HUES6 (cell line): ENCODE measurements at regions not wholly inside any gene's neighbourhood (a gene's known extent, or its start where the extent isn't known, plus 50 kb on each side); places are given as distances from the start of the nearest gene placed in this dataset.
"Not testable (repeated sequence)": the region's sequence is repeated elsewhere in the genome, so short reads cannot be mapped to it uniquely, and the experiment has no call there.

Experiments used
- H3K27ac ChIP-seq: 2 replicates; pipeline ENCODE4 v1.7.0; 2013; ENCODE audit warnings: low read depth, mild to moderate bottlenecking, low read length, inconsistent platforms
- H3K27me3 ChIP-seq: 2 replicates; pipeline ENCODE4 v1.6.1; 2013; ENCODE audit warnings: low read length; ENCODE audit not compliant: control insufficient read depth, insufficient read depth
- H3K36me3 ChIP-seq: 2 replicates; pipeline ENCODE4 v1.6.1; 2013; ENCODE audit warnings: low read length; ENCODE audit not compliant: control insufficient read depth, insufficient read depth
- H3K4me1 ChIP-seq: 2 replicates; pipeline ENCODE4 v1.6.1; 2013; ENCODE audit warnings: low read length; ENCODE audit not compliant: control insufficient read depth, insufficient read depth
- H3K4me3 ChIP-seq: 2 replicates; pipeline ENCODE4 v1.5.1; 2013; ENCODE audit warnings: low read depth, low read length
- H3K9ac ChIP-seq: one replicate; pipeline ENCODE4 v1.6.1; 2013; ENCODE audit warnings: mild to moderate bottlenecking, low read length
- H3K9me3 ChIP-seq: 2 replicates; pipeline ENCODE4 v1.6.1; 2013; ENCODE audit warnings: low read depth, low read length; ENCODE audit not compliant: control insufficient read depth, insufficient read depth

GRCh38 chr3:72082776-72083462 lies 298.0 kb upstream of the PROK2 start:
- no peak overlapping the region for H3K4me3 ChIP-seq
- no peak overlapping the region for H3K9ac ChIP-seq
- peaks cover 4% of the 10 kb centered on the region; the same call in 1 of the 2 replicates for H3K9me3 ChIP-seq
- no peaks in the 10 kb centered on the region for H3K27me3 ChIP-seq
- H3K36me3 ChIP-seq: no peaks in the 10 kb centered on the region
- H3K4me1 ChIP-seq: no peaks in the 10 kb centered on the region; the same call in 1 of the 2 replicates
- H3K27ac ChIP-seq: no peak overlapping the region

- no peaks in the 10 kb centered on the region; the same call in 1 of the 2 replicates for H3K36me3 ChIP-seq
- H3K27me3 ChIP-seq: no peaks in the 10 kb centered on the region
- no peak overlapping the region for H3K9ac ChIP-seq
- no peak overlapping the region for H3K4me3 ChIP-seq
- H3K4me1 ChIP-seq: no peaks in the 10 kb centered on the region; the same call in 1 of the 2 replicates
- H3K27ac ChIP-seq: no peak overlapping the region
- H3K9me3 ChIP-seq: peaks cover 9% of the 10 kb centered on the region; the same call in 1 of the 2 replicates
Observed at GRCh38 chr3:72082186-72082715, 297.3 kb upstream of the PROK2 start.

- Histone ChIP-seq H3K4me1 (no peaks in the 10 kb centered on the region; the same call in 1 of the 2 replicates), H3K36me3 (no peaks in the 10 kb centered on the region; the same call in 1 of the 2 replicates), H3K4me3 (no peak overlapping the region), H3K27me3 (no peaks in the 10 kb centered on the region), H3K9ac (no peak overlapping the region), H3K27ac (no peak overlapping the region), H3K9me3 (peaks cover 14% of the 10 kb centered on the region; the same call in 1 of the 2 replicates)
Observed at GRCh38 chr3:72081471-72082185, 296.7 kb upstream of the PROK2 start.

- H3K36me3 ChIP-seq: no peaks in the 10 kb centered on the region; the same call in 1 of the 2 replicates
- H3K4me3 ChIP-seq: no peak overlapping the region
- no peak overlapping the region for H3K27ac ChIP-seq
- H3K4me1 ChIP-seq: no peaks in the 10 kb centered on the region; the same call in 1 of the 2 replicates
- peaks cover 20% of the 10 kb centered on the region for H3K9me3 ChIP-seq
- no peaks in the 10 kb centered on the region for H3K27me3 ChIP-seq
- H3K9ac ChIP-seq: no peak overlapping the region
Observed at GRCh38 chr3:72080800-72081199, 295.9 kb upstream of the PROK2 start.

- no peak overlapping the region for H3K27ac ChIP-seq
- no peaks in the 10 kb centered on the region for H3K27me3 ChIP-seq
- no peaks in the 10 kb centered on the region; the same call in 1 of the 2 replicates for H3K4me1 ChIP-seq
- H3K9me3 ChIP-seq: peaks cover 27% of the 10 kb centered on the region
- H3K36me3 ChIP-seq: no peaks in the 10 kb centered on the region; the same call in 1 of the 2 replicates
- H3K4me3 ChIP-seq: no peak overlapping the region
- no peak overlapping the region for H3K9ac ChIP-seq
Observed at GRCh38 chr3:72080095-72080494, 295.1 kb upstream of the PROK2 start.

GRCh38 chr3:72079369-72079872 lies 294.5 kb upstream of the PROK2 start:
- peaks cover 32% of the 10 kb centered on the region for H3K9me3 ChIP-seq
- H3K27me3 ChIP-seq: no peaks in the 10 kb centered on the region
- H3K4me3 ChIP-seq: no peak overlapping the region
- H3K27ac ChIP-seq: no peak overlapping the region
- H3K36me3 ChIP-seq: no peaks in the 10 kb centered on the region; the same call in 1 of the 2 replicates
- H3K4me1 ChIP-seq: no peaks in the 10 kb centered on the region; the same call in 1 of the 2 replicates
- H3K9ac ChIP-seq: no peak overlapping the region

- no peaks in the 10 kb centered on the region; the same call in 1 of the 2 replicates for H3K4me1 ChIP-seq
- peaks cover 35% of the 10 kb centered on the region for H3K9me3 ChIP-seq
- no peaks in the 10 kb centered on the region; the same call in 1 of the 2 replicates for H3K36me3 ChIP-seq
- H3K27ac ChIP-seq: no peak overlapping the region
- H3K27me3 ChIP-seq: no peaks in the 10 kb centered on the region
- H3K4me3 ChIP-seq: no peak overlapping the region
- H3K9ac ChIP-seq: no peak overlapping the region
Observed at GRCh38 chr3:72078676-72079368, 293.9 kb upstream of the PROK2 start.

GRCh38 chr3:72077473-72078259 lies 292.7 kb upstream of the PROK2 start:
- Histone ChIP-seq H3K27me3 (no peaks in the 10 kb centered on the region), H3K9me3 (peaks cover 42% of the 10 kb centered on the region), H3K27ac (no peak overlapping the region), H3K4me3 (no peak overlapping the region), H3K36me3 (no peaks in the 10 kb centered on the region; the same call in 1 of the 2 replicates), H3K4me1 (no peaks in the 10 kb centered on the region), H3K9ac (no peak overlapping the region)

GRCh38 chr3:72075848-72076247 lies 290.9 kb upstream of the PROK2 start:
- not testable (repeated sequence) for H3K27me3 ChIP-seq, H3K9ac ChIP-seq, H3K27ac ChIP-seq, H3K4me3 ChIP-seq, H3K36me3 ChIP-seq, H3K4me1 ChIP-seq
- peaks cover 45% of the 10 kb centered on the region for H3K9me3 ChIP-seq

- Histone ChIP-seq H3K9ac (no peak overlapping the region), H3K4me3 (no peak overlapping the region), H3K4me1 (no peaks in the 10 kb centered on the region), H3K9me3 (peaks cover 34% of the 10 kb centered on the region), H3K27ac (no peak overlapping the region), H3K36me3 (no peaks in the 10 kb centered on the region), H3K27me3 (no peaks in the 10 kb centered on the region)
Observed at GRCh38 chr3:72071624-72072023, 286.7 kb upstream of the PROK2 start.
